K562 (cell line): ENCODE measurements at regions not wholly inside any gene's neighbourhood (a gene's known extent, or its start where the extent isn't known, plus 50 kb on each side); places are given as distances from the start of the nearest gene placed in this dataset.

ENCODE experiments used
- ATAC-seq: fragments of 200-7000 bp; cut with Tn5 transposase; 3 replicates; pipeline ENCODE4 v1.9.1; 2020; ENCODE audit warnings: moderate library complexity
- BruUV-seq: library from RNA; stranded (reverse); fragments of 400-500 nt; replicated peaks from 2 replicates; lab custom pipeline; 2021; lab: Mats Ljungman, UMichigan
- CTCF ChIA-PET: fragments of 300-600 bp; formaldehyde crosslinking; extraction: SDS; loops from one replicate; lab custom pipeline; 2021; ENCODE audit warnings: low intra/inter-chr PET ratio; lab: Yijun Ruan, JAX
- POLR2A ChIA-PET: fragments of 300-600, 350-650 bp; sonication (Branson Sonifier 250); formaldehyde crosslinking; extraction: SDS; loops from one replicate; lab custom pipeline; 2021; ENCODE audit warnings: antibody characterized with exemption, inconsistent platforms; lab: Yijun Ruan, JAX
- DNase-seq, 4 experiments: peaks; one replicate each; pipeline versions ENCODE4 v3.0.0 to v3.0.0-alpha.2; 2011 to 2018; ENCODE audit warnings: low spot score in 3 of 4, mixed read lengths in 3 of 4; ENCODE audit errors: extremely low read depth in 1 of 4
- FAIRE-seq: peaks from 2 replicates; lab custom pipeline; 2011; peaks lifted over from hg19 to GRCh38; lab: Jason Lieb, UNC
- H2AFZ ChIP-seq: 2 replicates; pipeline ENCODE4 v1.6.0; 2011; ENCODE audit warnings: low read depth, low read length, control low read depth, inconsistent platforms
- H3K27ac ChIP-seq: fragments of 200-600 bp; 3 replicates; pipeline ENCODE4 v1.8.0; 2011; ENCODE audit warnings: low read depth, mild to moderate bottlenecking, control low read depth, inconsistent platforms, low read length, moderate library complexity, mixed read lengths; ENCODE audit errors: extremely low read depth
- H3K27me3 ChIP-seq, 2 experiments: fragments of 300-600 bp in 1 of 2; 2 replicates in 1 of 2; 3 replicates in 1 of 2; pipeline versions ENCODE4 v1.6.0 to v1.8.0; 2011; ENCODE audit warnings: inconsistent platforms in 2 of 2, low read length in 2 of 2, mild to moderate bottlenecking in 1 of 2, mixed read lengths in 1 of 2, moderate library complexity in 1 of 2; ENCODE audit not compliant: control insufficient read depth in 2 of 2, insufficient read depth in 2 of 2
- H3K36me3 ChIP-seq: fragments of 300-600 bp; 3 replicates; pipeline ENCODE4 v1.8.0; 2011; ENCODE audit warnings: mild to moderate bottlenecking, low read length, inconsistent platforms; ENCODE audit not compliant: control insufficient read depth, insufficient read depth
- H3K4me1 ChIP-seq, 2 experiments: fragments of 200-600 bp in 1 of 2; replicated peaks in 1 of 2; 2 replicates in 1 of 2; 3 replicates in 1 of 2; pipeline versions ENCODE4 v1.5.1 to v1.8.0; 2011; ENCODE audit warnings: inconsistent platforms in 2 of 2, low read length in 2 of 2, mild to moderate bottlenecking in 1 of 2, mixed read lengths in 1 of 2, moderate library complexity in 1 of 2; ENCODE audit not compliant: control insufficient read depth in 2 of 2, insufficient read depth in 2 of 2
- H3K4me2 ChIP-seq: 2 replicates; pipeline ENCODE4 v1.6.1; 2011; ENCODE audit warnings: low read length, control low read depth, inconsistent platforms, mixed read lengths; ENCODE audit not compliant: insufficient read depth
- H3K4me3 ChIP-seq: fragments of 200-600 bp; sonication (generic), shearing (Covaris generic); 2 replicates; pipeline ENCODE4 v1.5.1; 2016; ENCODE audit warnings: control low read depth, inconsistent platforms
- H3K79me2 ChIP-seq: fragments of 200-600 bp; 3 replicates; pipeline ENCODE4 v1.8.0; 2011; ENCODE audit warnings: low read length, inconsistent platforms; ENCODE audit not compliant: control insufficient read depth, insufficient read depth
- H3K9ac ChIP-seq, 2 experiments: 2 replicates each; pipeline versions ENCODE4 v1.6.0 to v1.6.1; 2011; ENCODE audit warnings: low read depth in 2 of 2, low read length in 2 of 2, control low read depth in 1 of 2, inconsistent platforms in 1 of 2, mild to moderate bottlenecking in 1 of 2, mixed read lengths in 1 of 2; ENCODE audit not compliant: insufficient read depth in 1 of 2
- H3K9me1 ChIP-seq: one replicate; pipeline ENCODE4 v1.6.0; 2011; ENCODE audit warnings: inconsistent platforms, mild to moderate bottlenecking, low read length, moderate library complexity; ENCODE audit not compliant: control insufficient read depth, insufficient read depth
- H3K9me3 ChIP-seq: replicated peaks from 2 replicates; pipeline ENCODE4 v1.5.1; 2011; ENCODE audit warnings: low read depth, low read length, inconsistent platforms; ENCODE audit not compliant: control insufficient read depth, insufficient read depth
- H4K20me1 ChIP-seq: replicated peaks from 2 replicates; pipeline ENCODE4 v1.6.1; 2011; ENCODE audit warnings: low read length, inconsistent platforms, mixed read lengths; ENCODE audit not compliant: control insufficient read depth, insufficient read depth
- DDX20 ChIP-seq: fragments of 450-650 bp; IDR thresholded peaks from 2 replicates; pipeline ENCODE4 v1.6.1; 2016; ENCODE audit warnings: missing genetic modification characterization, low read depth, mild to moderate bottlenecking, missing compliant biosample characterization, moderate library complexity
- NFE2 ChIP-seq: IDR thresholded peaks from 2 replicates; pipeline ENCODE4 v1.6.1; 2014; ENCODE audit warnings: antibody characterized with exemption, low read depth
- WGBS: fragments of 100-300 bp; shearing (Covaris generic); methylation state at CpG from one replicate; pipeline ENCODE4 v1.1.6; 2016; ENCODE audit warnings: low coverage, mixed read lengths; ENCODE audit not compliant: insufficient coverage; ENCODE audit errors: missing lambda C conversion rate; 5-methylcytosine and 5-hydroxymethylcytosine counted together
- in situ Hi-C: fragments of 300-500 bp; cut with MboI; formaldehyde crosslinking; loops from 4 replicates; pipeline ENCODE4 v1.15.0; 2018; ENCODE audit warnings: inconsistent platforms, mixed read lengths
- intact Hi-C: fragments of 100-400 bp; cut with micrococcal nuclease; formaldehyde crosslinking; loops from 2 replicates; pipeline ENCODE4 v1.14.2; 2022
- TF ChIP-seq, protein P1 (sequence below): fragments of 450-650 bp; IDR thresholded peaks from 2 replicates; pipeline ENCODE4 v1.6.1; 2016; ENCODE audit warnings: low read depth
- TF ChIP-seq, protein P2 (sequence below): sonication (generic); formaldehyde crosslinking; IDR thresholded peaks from 2 replicates; pipeline ENCODE4 v1.8.1; 2023; ENCODE audit warnings: missing genetic modification reagents, mild to moderate bottlenecking, borderline replicate concordance
- TF ChIP-seq, protein P3 (sequence below), 2 experiments: fragments of 450-650 bp; IDR thresholded peaks; 2 replicates each; pipeline ENCODE4 v1.6.1; 2016

DNA sequence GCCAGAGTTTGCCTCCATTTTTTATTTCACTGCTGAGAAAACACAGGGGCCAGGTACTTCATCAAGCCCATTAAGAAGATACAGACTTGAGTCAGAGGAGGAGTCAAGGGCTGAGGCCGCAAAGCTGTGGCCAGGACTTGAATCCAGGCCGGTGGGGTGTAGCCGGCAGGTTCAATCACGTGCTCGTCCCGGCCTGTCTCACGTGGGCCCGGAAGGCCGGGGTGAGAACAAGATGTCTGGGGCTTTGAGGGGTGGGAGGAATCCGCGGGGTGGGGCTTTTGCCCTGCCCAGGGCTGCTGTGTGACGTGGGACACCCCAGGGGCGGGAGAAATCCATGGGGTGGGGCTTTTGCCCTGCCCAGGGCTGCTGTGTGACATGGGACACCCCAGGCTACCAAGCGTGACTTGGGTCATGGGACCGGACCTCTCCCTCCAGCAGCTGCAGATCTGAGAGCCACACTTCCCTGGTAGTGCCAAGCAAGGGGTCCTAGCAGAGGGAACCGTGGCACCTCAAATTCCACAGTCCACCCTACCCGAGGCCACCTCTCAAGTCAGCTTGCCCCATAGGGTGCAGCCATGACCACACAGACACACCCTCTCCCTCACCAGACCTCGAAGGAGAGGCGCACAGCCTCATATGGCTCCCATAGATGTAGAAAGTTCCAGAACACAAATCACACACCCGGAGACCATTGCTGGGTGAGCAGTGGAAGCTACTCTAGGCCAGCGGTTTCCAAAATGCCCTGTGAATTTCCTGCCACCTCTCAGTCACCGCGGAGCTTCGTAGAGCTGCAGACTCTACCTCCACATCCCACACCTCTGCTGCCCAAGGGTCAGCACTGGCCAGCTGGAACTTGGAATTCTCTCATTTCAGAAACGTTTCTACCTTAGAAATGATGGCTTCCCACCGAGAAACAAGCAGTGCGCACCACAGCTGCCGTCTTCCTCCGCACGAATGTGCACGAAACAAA lies 156.1 kb downstream of the DLL1 start:
- BruUV-seq = no TSS peak
- Histone ChIP-seq H3K4me2 (no peak overlapping the region), H3K4me3 (no peak overlapping the region), H3K4me1 (peaks cover 0 to 9% of the 10 kb centered on the region in 2 experiments; a peak in 2 of 5 replicates), H3K9me3 (no peaks in the 10 kb centered on the region), H3K27me3 (peaks cover 13 to 72% of the 10 kb centered on the region in 2 experiments; a peak in 4 of 5 replicates), H3K9ac (no peak overlapping the region), H3K79me2 (no peaks in the 10 kb centered on the region), H3K36me3 (no peaks in the 10 kb centered on the region), H2AFZ (no peak overlapping the region), H3K9me1 (no peaks in the 10 kb centered on the region), H4K20me1 (0 out of 2 replicates have a peak, but pooled peaks cover 4% of the 10 kb centered on the region), H3K27ac (no peak overlapping the region)
- intact Hi-C loops = no loop called here
- ATAC-seq = no peak
- FAIRE-seq = no peak
- CTCF ChIA-PET = no interaction called here
- in situ Hi-C loops = no loop called here
- POLR2A ChIA-PET = interaction anchor here (0.6 to 0.8 kb wide), 3 partner anchors 12 to 149 kb away, joined by 3 to 4 read pairs (median 4); no protein-coding TSS in a partner anchor
- DNase-seq = no peak
- WGBS = 2% methylated on average over 28 of the region's 31 CpGs
- TF ChIP-seq, protein P1, sequence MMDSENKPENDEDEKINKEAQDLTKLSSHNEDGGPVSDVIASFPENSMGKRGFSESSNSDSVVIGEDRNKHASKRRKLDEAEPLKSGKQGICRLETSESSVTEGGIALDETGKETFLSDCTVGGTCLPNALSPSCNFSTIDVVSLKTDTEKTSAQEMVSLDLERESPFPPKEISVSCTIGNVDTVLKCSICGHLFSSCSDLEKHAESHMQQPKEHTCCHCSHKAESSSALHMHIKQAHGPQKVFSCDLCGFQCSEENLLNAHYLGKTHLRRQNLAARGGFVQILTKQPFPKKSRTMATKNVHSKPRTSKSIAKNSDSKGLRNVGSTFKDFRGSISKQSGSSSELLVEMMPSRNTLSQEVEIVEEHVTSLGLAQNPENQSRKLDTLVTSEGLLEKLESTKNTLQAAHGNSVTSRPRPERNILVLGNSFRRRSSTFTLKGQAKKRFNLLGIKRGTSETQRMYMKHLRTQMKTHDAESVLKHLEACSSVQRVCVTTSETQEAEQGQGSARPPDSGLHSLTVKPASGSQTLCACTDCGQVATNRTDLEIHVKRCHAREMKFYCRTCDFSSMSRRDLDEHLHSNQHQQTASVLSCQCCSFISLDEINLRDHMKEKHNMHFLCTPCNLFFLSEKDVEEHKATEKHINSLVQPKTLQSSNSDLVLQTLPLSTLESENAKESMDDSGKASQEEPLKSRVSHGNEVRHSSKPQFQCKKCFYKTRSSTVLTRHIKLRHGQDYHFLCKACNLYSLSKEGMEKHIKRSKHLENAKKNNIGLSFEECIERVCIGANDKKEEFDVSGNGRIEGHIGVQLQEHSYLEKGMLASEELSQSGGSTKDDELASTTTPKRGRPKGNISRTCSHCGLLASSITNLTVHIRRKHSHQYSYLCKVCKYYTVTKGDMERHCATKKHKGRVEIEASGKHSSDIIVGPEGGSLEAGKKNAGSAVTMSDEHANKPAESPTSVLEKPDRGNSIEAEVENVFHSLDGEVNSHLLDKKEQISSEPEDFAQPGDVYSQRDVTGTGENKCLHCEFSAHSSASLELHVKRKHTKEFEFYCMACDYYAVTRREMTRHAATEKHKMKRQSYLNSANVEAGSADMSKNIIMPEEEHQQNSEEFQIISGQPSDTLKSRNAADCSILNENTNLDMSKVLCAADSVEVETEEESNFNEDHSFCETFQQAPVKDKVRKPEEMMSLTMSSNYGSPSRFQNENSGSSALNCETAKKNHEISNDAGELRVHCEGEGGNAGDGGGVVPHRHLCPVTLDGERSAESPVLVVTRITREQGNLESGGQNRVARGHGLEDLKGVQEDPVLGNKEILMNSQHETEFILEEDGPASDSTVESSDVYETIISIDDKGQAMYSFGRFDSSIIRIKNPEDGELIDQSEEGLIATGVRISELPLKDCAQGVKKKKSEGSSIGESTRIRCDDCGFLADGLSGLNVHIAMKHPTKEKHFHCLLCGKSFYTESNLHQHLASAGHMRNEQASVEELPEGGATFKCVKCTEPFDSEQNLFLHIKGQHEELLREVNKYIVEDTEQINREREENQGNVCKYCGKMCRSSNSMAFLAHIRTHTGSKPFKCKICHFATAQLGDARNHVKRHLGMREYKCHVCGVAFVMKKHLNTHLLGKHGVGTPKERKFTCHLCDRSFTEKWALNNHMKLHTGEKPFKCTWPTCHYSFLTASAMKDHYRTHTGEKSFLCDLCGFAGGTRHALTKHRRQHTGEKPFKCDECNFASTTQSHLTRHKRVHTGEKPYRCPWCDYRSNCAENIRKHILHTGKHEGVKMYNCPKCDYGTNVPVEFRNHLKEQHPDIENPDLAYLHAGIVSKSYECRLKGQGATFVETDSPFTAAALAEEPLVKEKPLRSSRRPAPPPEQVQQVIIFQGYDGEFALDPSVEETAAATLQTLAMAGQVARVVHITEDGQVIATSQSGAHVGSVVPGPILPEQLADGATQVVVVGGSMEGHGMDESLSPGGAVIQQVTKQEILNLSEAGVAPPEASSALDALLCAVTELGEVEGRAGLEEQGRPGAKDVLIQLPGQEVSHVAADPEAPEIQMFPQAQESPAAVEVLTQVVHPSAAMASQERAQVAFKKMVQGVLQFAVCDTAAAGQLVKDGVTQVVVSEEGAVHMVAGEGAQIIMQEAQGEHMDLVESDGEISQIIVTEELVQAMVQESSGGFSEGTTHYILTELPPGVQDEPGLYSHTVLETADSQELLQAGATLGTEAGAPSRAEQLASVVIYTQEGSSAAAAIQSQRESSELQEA = no peak
- TF ChIP-seq, protein P2, sequence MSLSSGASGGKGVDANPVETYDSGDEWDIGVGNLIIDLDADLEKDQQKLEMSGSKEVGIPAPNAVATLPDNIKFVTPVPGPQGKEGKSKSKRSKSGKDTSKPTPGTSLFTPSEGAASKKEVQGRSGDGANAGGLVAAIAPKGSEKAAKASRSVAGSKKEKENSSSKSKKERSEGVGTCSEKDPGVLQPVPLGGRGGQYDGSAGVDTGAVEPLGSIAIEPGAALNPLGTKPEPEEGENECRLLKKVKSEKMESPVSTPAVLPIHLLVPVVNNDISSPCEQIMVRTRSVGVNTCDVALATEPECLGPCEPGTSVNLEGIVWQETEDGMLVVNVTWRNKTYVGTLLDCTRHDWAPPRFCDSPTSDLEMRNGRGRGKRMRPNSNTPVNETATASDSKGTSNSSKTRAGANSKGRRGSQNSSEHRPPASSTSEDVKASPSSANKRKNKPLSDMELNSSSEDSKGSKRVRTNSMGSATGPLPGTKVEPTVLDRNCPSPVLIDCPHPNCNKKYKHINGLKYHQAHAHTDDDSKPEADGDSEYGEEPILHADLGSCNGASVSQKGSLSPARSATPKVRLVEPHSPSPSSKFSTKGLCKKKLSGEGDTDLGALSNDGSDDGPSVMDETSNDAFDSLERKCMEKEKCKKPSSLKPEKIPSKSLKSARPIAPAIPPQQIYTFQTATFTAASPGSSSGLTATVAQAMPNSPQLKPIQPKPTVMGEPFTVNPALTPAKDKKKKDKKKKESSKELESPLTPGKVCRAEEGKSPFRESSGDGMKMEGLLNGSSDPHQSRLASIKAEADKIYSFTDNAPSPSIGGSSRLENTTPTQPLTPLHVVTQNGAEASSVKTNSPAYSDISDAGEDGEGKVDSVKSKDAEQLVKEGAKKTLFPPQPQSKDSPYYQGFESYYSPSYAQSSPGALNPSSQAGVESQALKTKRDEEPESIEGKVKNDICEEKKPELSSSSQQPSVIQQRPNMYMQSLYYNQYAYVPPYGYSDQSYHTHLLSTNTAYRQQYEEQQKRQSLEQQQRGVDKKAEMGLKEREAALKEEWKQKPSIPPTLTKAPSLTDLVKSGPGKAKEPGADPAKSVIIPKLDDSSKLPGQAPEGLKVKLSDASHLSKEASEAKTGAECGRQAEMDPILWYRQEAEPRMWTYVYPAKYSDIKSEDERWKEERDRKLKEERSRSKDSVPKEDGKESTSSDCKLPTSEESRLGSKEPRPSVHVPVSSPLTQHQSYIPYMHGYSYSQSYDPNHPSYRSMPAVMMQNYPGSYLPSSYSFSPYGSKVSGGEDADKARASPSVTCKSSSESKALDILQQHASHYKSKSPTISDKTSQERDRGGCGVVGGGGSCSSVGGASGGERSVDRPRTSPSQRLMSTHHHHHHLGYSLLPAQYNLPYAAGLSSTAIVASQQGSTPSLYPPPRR (CRISPR knock-in tag) = no peak
- no peak for TF ChIP-seq DDX20
- no peak for TF ChIP-seq NFE2
- TF ChIP-seq, protein P3, sequence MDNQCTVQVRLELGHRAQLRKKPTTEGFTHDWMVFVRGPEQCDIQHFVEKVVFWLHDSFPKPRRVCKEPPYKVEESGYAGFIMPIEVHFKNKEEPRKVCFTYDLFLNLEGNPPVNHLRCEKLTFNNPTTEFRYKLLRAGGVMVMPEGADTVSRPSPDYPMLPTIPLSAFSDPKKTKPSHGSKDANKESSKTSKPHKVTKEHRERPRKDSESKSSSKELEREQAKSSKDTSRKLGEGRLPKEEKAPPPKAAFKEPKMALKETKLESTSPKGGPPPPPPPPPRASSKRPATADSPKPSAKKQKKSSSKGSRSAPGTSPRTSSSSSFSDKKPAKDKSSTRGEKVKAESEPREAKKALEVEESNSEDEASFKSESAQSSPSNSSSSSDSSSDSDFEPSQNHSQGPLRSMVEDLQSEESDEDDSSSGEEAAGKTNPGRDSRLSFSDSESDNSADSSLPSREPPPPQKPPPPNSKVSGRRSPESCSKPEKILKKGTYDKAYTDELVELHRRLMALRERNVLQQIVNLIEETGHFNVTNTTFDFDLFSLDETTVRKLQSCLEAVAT (IDR thresholded peaks at IDR 0.05) = no peak
